Daoy (cell line): ENCODE measurements at regions not wholly inside any gene's neighbourhood (a gene's known extent, or its start where the extent isn't known, plus 50 kb on each side); places are given as distances from the start of the nearest gene placed in this dataset.
"Not testable (repeated sequence)": the region's sequence is repeated elsewhere in the genome, so short reads cannot be mapped to it uniquely, and the experiment has no call there.

ENCODE experiments used
- DNase-seq: peaks from one replicate; pipeline ENCODE4 v3.0.0-alpha.2; 2015; ENCODE audit warnings: low read depth

DNA sequence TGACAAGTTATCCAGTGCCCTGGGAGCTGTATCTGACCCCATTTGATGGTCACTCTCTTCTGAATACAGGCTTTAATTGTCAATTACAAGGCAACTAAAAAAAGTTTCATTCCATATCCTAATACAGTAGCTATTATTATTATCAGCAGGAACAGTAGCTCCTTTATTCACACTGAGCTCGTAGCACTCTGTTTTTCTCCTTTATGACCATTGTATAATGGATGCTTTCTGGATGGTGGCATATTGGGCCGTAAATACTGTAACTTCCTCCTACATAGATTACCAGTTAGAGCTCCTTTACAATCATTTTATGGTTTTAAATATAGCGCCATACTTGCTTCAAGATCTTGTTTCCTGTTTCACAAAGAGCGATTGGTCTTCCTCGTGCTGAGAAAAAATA, 1040.3 kb downstream of the TSN start:
- DNase-seq: no peak

DNA sequence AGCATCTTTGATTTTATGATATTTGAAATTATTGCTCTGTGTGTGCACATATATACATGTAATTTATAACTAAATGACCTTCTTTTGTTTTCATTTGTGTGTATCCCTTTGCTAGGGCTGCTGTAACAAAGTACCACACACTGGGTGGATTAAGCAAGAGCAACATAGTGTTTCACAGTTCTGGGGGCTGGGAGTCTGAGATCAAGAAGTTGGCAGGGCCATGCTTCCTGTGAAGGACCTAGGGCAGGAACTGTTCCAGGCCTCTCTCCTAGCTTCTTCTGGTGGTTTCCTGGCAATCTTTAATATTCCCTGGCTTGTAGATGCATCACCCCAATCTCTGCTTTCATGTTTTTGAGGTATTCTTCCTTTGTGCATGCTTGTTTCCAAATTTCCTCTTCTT, 1043.9 kb downstream of the TSN start:
- no peak for DNase-seq

GRCh38 chr2:122800781-122801180, 1045.3 kb downstream of the TSN start:
- DNase-seq: no peak

DNA sequence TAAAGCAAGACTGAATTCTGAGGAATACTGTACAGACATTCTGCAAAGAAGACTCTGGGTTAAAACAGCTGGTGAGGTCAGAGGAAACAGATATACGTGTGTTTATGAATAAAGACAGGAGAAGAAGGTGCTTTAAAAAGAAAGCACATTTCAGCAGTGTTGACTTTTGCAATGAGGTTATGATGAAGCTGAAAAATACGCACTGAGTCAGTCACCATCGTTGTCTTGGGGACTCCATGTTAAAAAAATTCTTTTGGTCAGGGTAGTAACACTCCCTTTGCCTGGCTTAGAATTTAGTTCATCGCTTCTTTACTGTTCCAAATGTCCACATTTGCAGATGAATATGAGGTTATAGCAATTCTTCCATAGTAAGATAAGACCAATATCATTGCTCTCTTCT, 1049.0 kb downstream of the TSN start:
- DNase-seq: peak; percentile 17

- DNase-seq: peak; percentile 13
These were observed 1049.9 kb downstream of the TSN start for GRCh38 chr2:122805346-122805745.

DNA sequence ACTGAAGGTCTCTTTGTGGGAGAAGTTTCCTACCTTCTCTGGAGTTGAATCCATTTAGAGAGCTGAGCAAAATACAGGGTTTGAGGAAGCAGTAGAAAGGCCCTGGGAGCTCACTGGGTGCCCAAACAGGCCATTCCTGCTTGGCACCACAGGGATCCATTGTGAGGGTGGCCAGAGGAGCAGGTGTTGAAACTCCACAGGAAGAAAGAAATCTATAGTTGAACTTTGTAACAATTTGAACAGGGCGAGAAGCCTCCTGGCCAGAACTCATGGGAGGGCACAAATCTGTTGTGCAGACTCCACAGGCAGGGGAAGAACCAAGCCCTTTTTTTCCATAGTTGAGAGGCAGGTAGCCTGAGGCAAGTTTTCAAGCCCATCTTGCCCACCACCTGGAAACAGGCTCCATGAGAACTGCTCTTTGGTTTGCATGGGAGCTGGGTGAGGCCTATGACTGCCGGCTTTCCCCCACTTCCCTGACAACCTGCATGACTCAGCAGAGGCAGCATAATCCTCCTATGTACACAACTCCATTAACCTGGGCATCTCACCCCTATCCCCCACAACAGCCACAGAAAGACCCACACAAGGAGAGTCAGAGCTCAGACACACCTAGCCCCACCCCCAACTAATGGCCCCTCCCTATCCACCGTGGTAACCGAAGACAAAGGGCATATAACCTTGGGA, 1053.0 kb downstream of the TSN start:
- DNase-seq: no peak

- DNase-seq: not testable (repeated sequence)
These were observed 1056.8 kb downstream of the TSN start for GRCh38 chr2:122812214-122812613.

GRCh38 chr2:122815120-122815519, 1059.7 kb downstream of the TSN start:
- no peak for DNase-seq

DNA sequence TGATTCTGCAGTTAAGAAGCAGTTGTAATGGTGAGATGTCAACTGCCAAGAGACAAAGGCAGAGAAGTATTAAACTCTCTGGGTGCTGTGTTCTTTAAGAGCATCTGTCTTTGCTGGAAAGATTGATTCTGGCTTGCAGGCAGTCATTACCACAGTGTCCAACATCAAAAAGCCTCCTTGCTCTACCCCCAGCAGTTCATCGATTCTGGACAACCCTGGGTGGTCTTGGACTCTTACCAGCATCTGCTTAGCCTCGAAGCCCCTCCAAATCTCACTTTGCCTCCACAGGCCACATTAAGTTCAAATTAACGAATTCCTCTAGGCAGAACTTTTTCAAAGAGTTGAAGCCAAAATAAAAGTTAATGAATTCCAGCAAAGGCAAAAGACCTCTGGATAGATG, 1061.4 kb downstream of the TSN start:
- DNase-seq: no peak

- DNase-seq: no peak
These were observed 1066.9 kb downstream of the TSN start for GRCh38 chr2:122822319-122822718.

DNA sequence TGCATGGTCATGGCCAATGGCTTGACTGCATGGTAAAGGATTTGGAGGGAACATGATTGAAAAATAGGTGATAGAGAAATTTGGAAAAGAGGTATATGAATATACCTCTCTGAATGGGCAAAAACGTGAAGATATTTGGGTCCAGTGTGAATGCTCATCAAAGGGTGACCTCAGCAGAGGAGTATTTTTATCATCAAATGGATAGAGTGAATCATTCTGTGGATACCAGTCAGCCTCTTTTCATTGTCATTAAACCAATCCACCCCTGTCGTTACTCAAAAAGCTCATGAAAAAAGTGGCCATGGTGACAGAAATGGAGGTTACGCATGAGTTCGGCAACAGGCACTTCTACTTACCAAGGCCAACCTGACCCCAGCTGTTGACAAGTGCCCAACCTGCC, 1074.7 kb downstream of the TSN start:
- no peak for DNase-seq

- DNase-seq: peak; percentile 18
These were observed 1076.2 kb downstream of the TSN start for GRCh38 chr2:122831649-122832048.

DNA sequence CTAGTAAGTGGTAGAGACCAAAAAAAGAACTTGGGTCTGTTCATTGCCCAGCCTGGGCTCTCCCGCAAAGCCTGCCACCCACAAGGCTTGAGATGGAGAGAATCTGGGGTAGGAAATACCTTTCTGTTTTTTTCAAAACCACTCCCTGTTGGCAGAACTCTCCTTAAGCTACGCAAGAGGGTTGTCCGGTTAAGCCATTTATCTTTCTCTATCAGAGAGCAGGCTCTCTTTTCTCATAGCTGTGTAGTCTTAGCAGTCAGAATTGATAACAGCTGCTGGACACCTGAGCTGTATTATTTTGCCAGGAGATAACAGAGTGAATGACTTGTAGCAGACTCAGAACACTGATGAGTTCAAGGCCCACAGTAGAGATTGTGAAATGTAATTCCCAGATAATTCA, 1088.1 kb downstream of the TSN start:
- DNase-seq: peak; percentile 21

- DNase-seq: no peak
These were observed 1095.7 kb downstream of the TSN start for GRCh38 chr2:122851161-122851560.

DNA sequence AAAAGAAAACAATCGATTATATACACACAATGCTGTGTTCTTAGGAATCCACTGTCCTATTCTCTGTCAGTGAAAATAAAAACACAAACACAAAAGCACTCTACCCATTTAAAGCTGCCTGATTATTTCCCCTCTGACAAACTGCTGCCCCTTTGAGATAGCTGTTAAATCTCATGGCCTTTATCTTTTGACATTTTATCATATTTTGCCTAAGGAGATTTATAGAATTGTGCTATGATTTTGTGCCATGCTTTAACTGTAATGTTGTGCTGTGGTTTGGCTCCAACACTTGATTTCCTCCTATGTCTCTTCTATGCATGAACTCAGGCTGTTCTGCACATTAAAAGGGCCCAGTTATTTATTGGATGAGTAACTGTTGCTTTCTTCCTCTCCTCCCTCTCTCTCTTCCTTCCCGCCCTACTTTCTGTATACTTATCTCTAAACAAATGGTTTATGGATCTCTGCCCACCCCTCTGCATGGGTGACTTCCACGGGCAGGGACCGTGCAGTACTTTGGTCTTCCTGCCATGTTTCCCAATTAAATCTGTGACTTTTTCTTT, 1096.6 kb downstream of the TSN start:
- DNase-seq: no peak

- no peak for DNase-seq
These were observed 1101.2 kb downstream of the TSN start for GRCh38 chr2:122856696-122857095.

- DNase-seq: no peak
These were observed 1102.7 kb downstream of the TSN start for GRCh38 chr2:122858075-122858702.

DNA sequence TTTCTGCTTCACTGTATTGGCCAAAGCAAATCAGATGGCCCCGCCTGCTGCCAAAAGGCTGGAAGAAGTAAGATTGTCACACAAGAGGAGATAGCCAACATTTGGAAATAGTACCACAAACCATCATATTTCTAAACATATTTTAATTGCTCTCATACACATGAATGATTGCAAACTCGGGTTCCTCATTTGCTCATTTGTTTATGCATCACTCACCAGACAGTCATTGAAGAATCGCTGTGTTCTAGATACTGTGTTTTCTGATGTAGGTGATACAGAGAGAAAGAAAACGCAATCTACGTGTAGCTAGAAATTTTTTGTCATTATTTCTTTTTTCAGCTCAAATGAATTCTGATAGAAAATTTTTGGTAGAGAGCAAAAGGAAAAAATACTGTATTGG, 1103.4 kb downstream of the TSN start:
- DNase-seq: no peak

GRCh38 chr2:122859260-122859659, 1103.8 kb downstream of the TSN start:
- DNase-seq: no peak

DNA sequence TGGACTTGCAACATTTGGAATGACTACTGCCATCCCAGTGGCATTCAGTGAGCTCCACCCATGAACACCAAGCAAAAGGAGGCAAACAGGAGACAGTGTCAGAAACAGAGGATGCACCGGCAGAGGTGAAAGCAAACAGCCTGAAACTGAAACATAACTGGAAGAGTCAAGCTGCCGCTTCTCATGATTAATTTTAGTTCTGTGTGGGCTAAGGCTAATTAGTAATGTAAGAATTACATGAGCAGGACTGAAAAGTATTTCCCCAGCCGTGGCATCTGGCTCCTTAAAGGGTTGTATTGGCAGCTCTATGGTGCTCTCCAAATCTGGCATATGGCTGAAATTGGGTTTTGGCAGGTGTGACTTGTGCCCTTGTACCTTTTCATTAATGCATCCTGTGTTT, 1108.1 kb downstream of the TSN start:
- DNase-seq: no peak

DNA sequence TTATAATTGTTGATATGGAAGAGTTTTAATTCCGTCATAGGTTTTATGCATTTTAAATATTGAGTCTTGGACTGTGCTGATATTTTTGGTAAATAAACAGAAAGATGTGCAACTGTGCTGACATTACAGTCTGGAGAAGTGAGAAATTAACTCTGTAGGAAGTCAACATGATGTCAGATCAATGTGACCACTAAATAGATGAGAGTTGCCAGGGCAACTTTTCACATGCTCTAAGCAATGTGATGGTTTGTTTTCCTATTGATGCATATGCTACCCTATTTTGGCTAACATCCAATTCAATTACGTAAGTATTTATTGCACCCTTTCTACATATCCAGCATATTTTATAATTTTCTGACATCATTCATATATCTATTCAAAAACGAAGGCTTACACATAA, 1109.3 kb downstream of the TSN start:
- DNase-seq: no peak

DNA sequence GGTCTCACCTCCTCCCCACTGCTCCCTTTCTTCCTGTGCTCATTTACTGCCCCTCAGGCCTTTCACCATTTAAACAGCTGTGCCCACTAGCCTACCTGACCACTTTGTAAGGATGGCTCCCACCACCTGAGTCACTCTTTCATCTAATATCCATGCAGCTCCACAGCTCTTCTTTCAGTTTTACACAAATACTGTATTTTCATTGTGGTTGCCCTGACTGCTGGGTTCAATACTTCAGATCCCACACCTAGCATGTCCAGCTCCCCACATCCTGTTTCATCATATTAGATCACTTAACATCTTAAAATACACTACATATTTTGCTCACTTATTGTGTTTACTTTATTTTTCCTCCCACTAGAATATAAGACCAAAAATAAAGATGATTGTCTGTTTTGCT, 1110.6 kb downstream of the TSN start:
- no peak for DNase-seq

DNA sequence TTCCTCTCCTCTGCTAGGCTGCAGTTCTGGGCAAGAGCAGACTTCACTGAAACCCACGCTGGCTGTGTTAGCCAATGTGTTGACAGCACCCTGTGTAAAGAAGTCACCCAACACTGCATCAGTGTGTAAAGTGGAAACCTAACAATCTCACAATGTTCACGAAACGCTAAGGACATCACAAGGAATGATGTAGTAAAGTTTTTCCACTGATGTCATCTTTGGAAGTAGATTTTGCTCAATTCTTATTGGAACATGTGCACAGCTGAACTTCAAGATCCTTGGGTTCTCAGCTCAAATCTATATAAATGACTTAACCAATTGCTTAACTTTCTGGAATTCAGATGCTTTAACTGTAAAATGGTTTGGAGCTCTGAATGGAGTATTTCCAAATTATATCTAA, 1112.5 kb downstream of the TSN start:
- DNase-seq: no peak
